HEK293 (cell line): ENCODE measurements at regions not wholly inside any gene's neighbourhood (a gene's known extent, or its start where the extent isn't known, plus 50 kb on each side); places are given as distances from the start of the nearest gene placed in this dataset.

Experiments used
- CTCF ChIA-PET: fragments of 350-600 bp; formaldehyde crosslinking; extraction: SDS; loops from one replicate; lab custom pipeline; 2021; ENCODE audit warnings: antibody characterized with exemption; lab: Yijun Ruan, JAX
- POLR2A ChIA-PET: fragments of 300-600 bp; formaldehyde crosslinking; extraction: SDS; loops from one replicate; lab custom pipeline; 2020; ENCODE audit warnings: antibody characterized with exemption, inconsistent platforms; lab: Yijun Ruan, JAX
- H3K27ac ChIP-seq: fragments of 200-500 bp; sonication (Bioruptor generic); 2 replicates; pipeline ENCODE4 v1.5.1; 2014; ENCODE audit warnings: low read depth, low read length, control low read depth, inconsistent platforms; ENCODE audit errors: extremely low read depth
- H3K36me3 ChIP-seq, 2 experiments: fragments of 200-500 bp in 1 of 2; sonication (Bioruptor generic) in 1 of 2; 1 replicate in 1 of 2; 2 replicates in 1 of 2; pipeline ENCODE4 v1.5.1; 2014 to 2017; ENCODE audit warnings: inconsistent platforms in 2 of 2, low read length in 2 of 2; ENCODE audit not compliant: control insufficient read depth in 2 of 2, insufficient read depth in 1 of 2
- H3K4me1 ChIP-seq: fragments of 200-500 bp; sonication (Bioruptor generic); 2 replicates; pipeline ENCODE4 v1.5.1; 2014; ENCODE audit warnings: mild to moderate bottlenecking, low read length, inconsistent platforms; ENCODE audit not compliant: control insufficient read depth, insufficient read depth
- H3K4me3 ChIP-seq: 2 replicates; pipeline ENCODE4 v1.5.1; 2011; ENCODE audit warnings: low read depth, mild to moderate bottlenecking, control low read depth, low read length, moderate library complexity
- H3K9me3 ChIP-seq: fragments of 200-500 bp; sonication (Bioruptor generic); 2 replicates; pipeline ENCODE4 v1.5.1; 2014; ENCODE audit warnings: low read depth, low read length, inconsistent platforms; ENCODE audit not compliant: control insufficient read depth, insufficient read depth
- FEZF1 ChIP-seq: fragments of 450-650 bp; formaldehyde crosslinking; IDR thresholded peaks from 2 replicates; pipeline ENCODE4 v1.5.1; 2016; ENCODE audit warnings: missing biosample characterization, missing genetic modification characterization
- GFI1B ChIP-seq: fragments of 450-650 bp; formaldehyde crosslinking; IDR thresholded peaks from 2 replicates; pipeline ENCODE4 v1.5.1; 2016; ENCODE audit warnings: missing biosample characterization, missing genetic modification characterization
- GLIS1 ChIP-seq: fragments of 450-650 bp; formaldehyde crosslinking; IDR thresholded peaks from 2 replicates; pipeline ENCODE4 v1.5.1; 2016; ENCODE audit warnings: missing biosample characterization, missing genetic modification characterization
- GLIS2 ChIP-seq: fragments of 450-650 bp; formaldehyde crosslinking; IDR thresholded peaks from 2 replicates; pipeline ENCODE4 v1.5.1; 2016; ENCODE audit warnings: missing biosample characterization, missing genetic modification characterization
- KLF16 ChIP-seq: fragments of 450-650 bp; formaldehyde crosslinking; IDR thresholded peaks from 2 replicates; pipeline ENCODE4 v1.5.1; 2017; ENCODE audit warnings: missing biosample characterization, missing genetic modification characterization
- KLF17 ChIP-seq: fragments of 450-650 bp; formaldehyde crosslinking; IDR thresholded peaks from 2 replicates; pipeline ENCODE4 v1.5.1; 2016; ENCODE audit warnings: missing biosample characterization, missing genetic modification characterization
- MZF1 ChIP-seq: fragments of 450-650 bp; formaldehyde crosslinking; IDR thresholded peaks from 2 replicates; pipeline ENCODE4 v1.5.1; 2017; ENCODE audit warnings: missing biosample characterization, missing genetic modification characterization, borderline replicate concordance
- OVOL3 ChIP-seq: fragments of 450-650 bp; formaldehyde crosslinking; IDR thresholded peaks from 2 replicates; pipeline ENCODE4 v1.5.1; 2016; ENCODE audit warnings: missing biosample characterization, missing genetic modification characterization
- PRDM10 ChIP-seq: fragments of 450-650 bp; formaldehyde crosslinking; IDR thresholded peaks from 2 replicates; pipeline ENCODE4 v1.5.1; 2016; ENCODE audit warnings: missing biosample characterization, missing genetic modification characterization
- ZBTB20 ChIP-seq: fragments of 450-650 bp; formaldehyde crosslinking; IDR thresholded peaks from 2 replicates; pipeline ENCODE4 v1.5.1; 2016; ENCODE audit warnings: missing biosample characterization, missing genetic modification characterization
- ZBTB48 ChIP-seq: fragments of 450-650 bp; formaldehyde crosslinking; IDR thresholded peaks from 2 replicates; pipeline ENCODE4 v1.5.1; 2016; ENCODE audit warnings: missing biosample characterization, missing genetic modification characterization
- ZFP37 ChIP-seq: fragments of 450-650 bp; formaldehyde crosslinking; IDR thresholded peaks from 2 replicates; pipeline ENCODE4 v1.5.1; 2016; ENCODE audit warnings: missing biosample characterization, missing genetic modification characterization
- ZFP69B ChIP-seq: fragments of 450-650 bp; formaldehyde crosslinking; IDR thresholded peaks from 2 replicates; pipeline ENCODE4 v1.5.1; 2016; ENCODE audit warnings: missing biosample characterization, missing genetic modification characterization
- ZIC2 ChIP-seq: fragments of 450-650 bp; formaldehyde crosslinking; IDR thresholded peaks from 2 replicates; pipeline ENCODE4 v1.5.1; 2016; ENCODE audit warnings: missing biosample characterization, missing genetic modification characterization
- ZNF223 ChIP-seq: fragments of 450-650 bp; formaldehyde crosslinking; IDR thresholded peaks from 2 replicates; pipeline ENCODE4 v1.5.1; 2016; ENCODE audit warnings: missing biosample characterization, missing genetic modification characterization
- ZNF354C ChIP-seq: fragments of 450-650 bp; formaldehyde crosslinking; IDR thresholded peaks from 2 replicates; pipeline ENCODE4 v1.5.1; 2016; ENCODE audit warnings: missing biosample characterization, missing genetic modification characterization, low read depth, borderline replicate concordance
- ZNF423 ChIP-seq: fragments of 450-650 bp; formaldehyde crosslinking; IDR thresholded peaks from 2 replicates; pipeline ENCODE4 v1.5.1; 2016; ENCODE audit warnings: missing biosample characterization, missing genetic modification characterization
- ZNF473 ChIP-seq: fragments of 450-650 bp; formaldehyde crosslinking; IDR thresholded peaks from 2 replicates; pipeline ENCODE4 v1.5.1; 2017; ENCODE audit warnings: missing biosample characterization, missing genetic modification characterization
- ZNF521 ChIP-seq: fragments of 450-650 bp; formaldehyde crosslinking; IDR thresholded peaks from 2 replicates; pipeline ENCODE4 v1.5.1; 2017; ENCODE audit warnings: missing biosample characterization, mild to moderate bottlenecking, missing genetic modification characterization
- ZNF555 ChIP-seq: fragments of 450-650 bp; formaldehyde crosslinking; conservative IDR thresholded peaks from 2 replicates; pipeline ENCODE4 v1.5.1; 2017; ENCODE audit warnings: missing biosample characterization, mild to moderate bottlenecking, missing genetic modification characterization, inconsistent platforms
- ZNF596 ChIP-seq: fragments of 450-650 bp; IDR thresholded peaks from 2 replicates; pipeline ENCODE4 v1.5.0; 2018; ENCODE audit warnings: missing biosample characterization, mild to moderate bottlenecking, missing genetic modification characterization, moderate library complexity
- ZNF664 ChIP-seq: fragments of 450-650 bp; formaldehyde crosslinking; IDR thresholded peaks from 2 replicates; pipeline ENCODE4 v1.5.1; 2016; ENCODE audit warnings: missing biosample characterization, missing genetic modification characterization
- ZNF76 ChIP-seq: fragments of 450-650 bp; formaldehyde crosslinking; IDR thresholded peaks from 2 replicates; pipeline ENCODE4; 2016; ENCODE audit warnings: low read depth, missing biosample characterization, missing genetic modification characterization, borderline replicate concordance
- ZNF768 ChIP-seq: fragments of 450-650 bp; formaldehyde crosslinking; IDR thresholded peaks from 2 replicates; pipeline ENCODE4 v1.5.1; 2018; ENCODE audit warnings: missing biosample characterization, mild to moderate bottlenecking, missing genetic modification characterization
- ZNF791 ChIP-seq: fragments of 450-650 bp; formaldehyde crosslinking; IDR thresholded peaks from 2 replicates; pipeline ENCODE4 v1.5.1; 2016; ENCODE audit warnings: missing biosample characterization, missing genetic modification characterization
- ZNF830 ChIP-seq: fragments of 450-650 bp; IDR thresholded peaks from 2 replicates; pipeline ENCODE4 v1.5.0; 2018; ENCODE audit warnings: missing biosample characterization, missing genetic modification characterization, low read depth, mild to moderate bottlenecking, moderate library complexity
- TF ChIP-seq, protein P1 (sequence below): fragments of 450-650 bp; formaldehyde crosslinking; IDR thresholded peaks from 2 replicates; pipeline ENCODE4 v1.5.1; 2016; ENCODE audit warnings: missing biosample characterization, missing genetic modification characterization

DNA sequence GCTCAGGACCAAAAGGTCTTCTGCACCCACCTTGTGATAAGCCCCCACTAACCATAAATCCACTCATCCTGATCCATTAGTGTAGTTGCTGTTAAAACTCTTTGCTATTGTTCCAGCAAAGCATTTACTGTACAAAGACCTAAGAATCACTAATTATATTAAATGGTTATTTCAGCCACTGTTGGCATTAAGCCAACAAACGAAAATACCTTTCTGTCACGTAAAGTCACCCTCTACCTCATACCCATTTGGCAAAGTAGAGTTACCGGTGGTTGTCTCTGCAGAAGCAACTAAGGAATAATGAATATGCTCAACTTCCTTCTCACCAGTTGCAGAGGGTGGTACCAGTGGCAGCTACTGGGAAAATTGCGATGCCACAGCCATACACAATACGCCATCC is 224.5 kb downstream of the SP3 start:
- no peaks in the 10 kb centered on the region for H3K9me3 ChIP-seq
- H3K4me1 ChIP-seq = no peaks in the 10 kb centered on the region; the same call in 1 of the 2 replicates
- no peak overlapping the region for H3K27ac ChIP-seq
- H3K4me3 ChIP-seq = no peak overlapping the region
- no peaks in the 10 kb centered on the region for H3K36me3 ChIP-seq
- ChIA-PET CTCF (no interaction called here), POLR2A (no interaction called here)
- no peak for TF ChIP-seq ZNF423 (tag by site-specific recombination)
- TF ChIP-seq ZNF791 (tag by site-specific recombination) = no peak
- TF ChIP-seq KLF17 (tag by site-specific recombination) = no peak
- no peak for TF ChIP-seq MZF1
- TF ChIP-seq, protein P1, sequence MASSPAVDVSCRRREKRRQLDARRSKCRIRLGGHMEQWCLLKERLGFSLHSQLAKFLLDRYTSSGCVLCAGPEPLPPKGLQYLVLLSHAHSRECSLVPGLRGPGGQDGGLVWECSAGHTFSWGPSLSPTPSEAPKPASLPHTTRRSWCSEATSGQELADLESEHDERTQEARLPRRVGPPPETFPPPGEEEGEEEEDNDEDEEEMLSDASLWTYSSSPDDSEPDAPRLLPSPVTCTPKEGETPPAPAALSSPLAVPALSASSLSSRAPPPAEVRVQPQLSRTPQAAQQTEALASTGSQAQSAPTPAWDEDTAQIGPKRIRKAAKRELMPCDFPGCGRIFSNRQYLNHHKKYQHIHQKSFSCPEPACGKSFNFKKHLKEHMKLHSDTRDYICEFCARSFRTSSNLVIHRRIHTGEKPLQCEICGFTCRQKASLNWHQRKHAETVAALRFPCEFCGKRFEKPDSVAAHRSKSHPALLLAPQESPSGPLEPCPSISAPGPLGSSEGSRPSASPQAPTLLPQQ (tag by site-specific recombination) = no peak
- TF ChIP-seq ZNF76 (tag by site-specific recombination) = no peak
- no peak for TF ChIP-seq GFI1B (tag by site-specific recombination)
- TF ChIP-seq ZNF555 (tag by site-specific recombination) = no peak
- no peak for TF ChIP-seq ZNF354C (tag by site-specific recombination)
- no peak for TF ChIP-seq ZNF223
- TF ChIP-seq ZNF830 (tag by site-specific recombination) = no peak
- no peak for TF ChIP-seq ZNF521
- TF ChIP-seq OVOL3 (tag by site-specific recombination) = no peak
- no peak for TF ChIP-seq ZNF596 (tag by site-specific recombination)
- no peak for TF ChIP-seq ZNF768 (tag by site-specific recombination)
- TF ChIP-seq ZNF664 (tag by site-specific recombination) = no peak
- TF ChIP-seq GLIS2 (tag by site-specific recombination) = no peak
- no peak for TF ChIP-seq KLF16 (tag by site-specific recombination)

DNA sequence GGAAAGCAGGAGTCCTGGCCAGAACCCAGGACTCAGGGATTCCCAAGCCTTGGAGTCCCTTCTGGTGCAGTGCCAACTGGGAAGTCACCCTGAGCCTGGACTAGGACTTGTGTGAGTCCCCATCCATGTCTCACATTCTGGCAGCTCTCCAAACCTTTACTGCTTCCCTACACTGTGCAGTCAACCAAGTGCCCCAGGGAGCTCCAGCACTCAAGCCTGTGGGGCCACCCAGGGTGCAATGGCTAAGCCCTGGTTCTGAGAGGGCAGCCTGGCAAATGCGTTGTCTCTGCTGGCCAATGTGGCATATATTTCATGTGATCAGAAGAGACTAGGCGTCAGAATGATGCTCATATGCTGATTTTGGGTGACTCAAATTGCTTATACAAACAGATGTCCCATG is 223.4 kb downstream of the SP3 start:
- Histone ChIP-seq H3K27ac (no peak overlapping the region), H3K9me3 (no peaks in the 10 kb centered on the region), H3K4me1 (no peaks in the 10 kb centered on the region; the same call in 1 of the 2 replicates), H3K4me3 (no peak overlapping the region), H3K36me3 (no peaks in the 10 kb centered on the region)
- POLR2A ChIA-PET = interaction anchor here (0.6 kb wide), 1 partner anchor 327 kb away, joined by 4 read pairs; no protein-coding TSS in a partner anchor
- CTCF ChIA-PET = no interaction called here
- TF ChIP-seq ZBTB48 = peak; percentile 48; the same call in 1 of the 2 replicates
- 0 out of 2 replicates have a peak, but pooled peaks have one; percentile 40 for TF ChIP-seq PRDM10 (tag by site-specific recombination)
- no peak for TF ChIP-seq ZNF596 (tag by site-specific recombination)
- peak; percentile 79 for TF ChIP-seq GLIS1
- peak; percentile 87 for TF ChIP-seq ZFP69B (tag by site-specific recombination)
- no peak for TF ChIP-seq ZFP37
- TF ChIP-seq FEZF1 (tag by site-specific recombination) = peak; percentile 49
- peak; percentile 82 for TF ChIP-seq ZIC2 (tag by site-specific recombination)
- TF ChIP-seq, protein P1 (tag by site-specific recombination) = peak; percentile 90
- TF ChIP-seq ZNF473 (tag by site-specific recombination) = no peak
- TF ChIP-seq ZBTB20 (tag by site-specific recombination) = 0 out of 2 replicates have a peak, but pooled peaks have one; percentile 36
- peak; percentile 51; the same call in 1 of the 2 replicates for TF ChIP-seq ZNF423 (tag by site-specific recombination)
